Stimulated activated CD4-positive, alpha-beta T cell treated with anti-CD3 and anti-CD28 coated beads, Interleukin-2, amount 100 ng/mL, for 4 hours (primary cell): ENCODE measurements at regions not wholly inside any gene's neighbourhood (a gene's known extent, or its start where the extent isn't known, plus 50 kb on each side); places are given as distances from the start of the nearest gene placed in this dataset.
"Not testable (repeated sequence)": the region's sequence is repeated elsewhere in the genome, so short reads cannot be mapped to it uniquely, and the experiment has no call there.

Experiments used
- DNase-seq: peaks from one replicate; pipeline ENCODE4 v3.0.0-alpha.2; 2020; ENCODE audit warnings: low read depth

- no peak for DNase-seq
Observed at GRCh38 chr20:22070610-22071058, 365.2 kb downstream of the PAX1 start.

GRCh38 chr20:22063753-22064152 lies 358.3 kb downstream of the PAX1 start:
- no peak for DNase-seq

- DNase-seq = no peak
Observed at GRCh38 chr20:22062874-22063273, 357.4 kb downstream of the PAX1 start.

GRCh38 chr20:22060610-22061009 lies 355.1 kb downstream of the PAX1 start:
- DNase-seq = no peak

GRCh38 chr20:22058746-22059145 lies 353.3 kb downstream of the PAX1 start:
- no peak for DNase-seq

GRCh38 chr20:22055981-22056380 lies 350.5 kb downstream of the PAX1 start:
- DNase-seq = no peak

GRCh38 chr20:22052025-22052650 lies 346.7 kb downstream of the PAX1 start:
- no peak for DNase-seq

- not testable (repeated sequence) for DNase-seq
Observed at GRCh38 chr20:22045956-22046507, 340.6 kb downstream of the PAX1 start.

GRCh38 chr20:22027423-22027822 lies 322.0 kb downstream of the PAX1 start:
- no peak for DNase-seq

GRCh38 chr20:22020201-22020600 lies 314.7 kb downstream of the PAX1 start:
- no peak for DNase-seq

GRCh38 chr20:22008456-22008855 lies 303.0 kb downstream of the PAX1 start:
- no peak for DNase-seq

- no peak for DNase-seq
Observed at GRCh38 chr20:22006306-22006705, 300.8 kb downstream of the PAX1 start.

GRCh38 chr20:22005535-22005934 lies 300.1 kb downstream of the PAX1 start:
- no peak for DNase-seq

GRCh38 chr20:22004946-22005345 lies 299.5 kb downstream of the PAX1 start:
- no peak for DNase-seq

- DNase-seq = no peak
Observed at GRCh38 chr20:22003680-22004079, 298.2 kb downstream of the PAX1 start.

GRCh38 chr20:22001886-22002285 lies 296.4 kb downstream of the PAX1 start:
- DNase-seq = no peak

GRCh38 chr20:21995461-21995860 lies 290.0 kb downstream of the PAX1 start:
- no peak for DNase-seq

GRCh38 chr20:21994203-21994602 lies 288.7 kb downstream of the PAX1 start:
- no peak for DNase-seq

GRCh38 chr20:21982559-21982958 lies 277.1 kb downstream of the PAX1 start:
- DNase-seq = no peak

- no peak for DNase-seq
Observed at GRCh38 chr20:21981597-21982344, 276.3 kb downstream of the PAX1 start.

- DNase-seq = no peak
Observed at GRCh38 chr20:21981179-21981578, 275.7 kb downstream of the PAX1 start.

- DNase-seq = no peak
Observed at GRCh38 chr20:21971436-21971835, 266.0 kb downstream of the PAX1 start.

GRCh38 chr20:21968486-21968885 lies 263.0 kb downstream of the PAX1 start:
- DNase-seq = no peak
